ENCODE measurements at regions not wholly inside any gene's neighbourhood (a gene's known extent, or its start where the extent isn't known, plus 50 kb on each side); places are given as distances from the start of the nearest gene placed in this dataset.

- no peak for TF ChIP-seq CTCF (IDR thresholded peaks at IDR 0.05)
- TF ChIP-seq POLR2A (IDR thresholded peaks at IDR 0.05), result no peak
These were observed 144.7 kb upstream of the JUN start for GRCh38 chr1:58928514-58928913.

All from uterus (tissue), 2 donors.